Vagina (tissue), 2 donors: ENCODE measurements at regions not wholly inside any gene's neighbourhood (a gene's known extent, or its start where the extent isn't known, plus 50 kb on each side); places are given as distances from the start of the nearest gene placed in this dataset.

Source experiments
- DNase-seq, 2 donors: peaks; one replicate each; pipeline ENCODE4 v3.0.0-alpha.2; 2017; ENCODE audit errors: extremely low spot score in 2 of 2
- H3K27ac ChIP-seq: fragments of 200-600 bp; sonication (generic); one replicate; pipeline ENCODE4 v1.5.1; 2019
- H3K27me3 ChIP-seq: fragments of 200-600 bp; sonication (generic); one replicate; pipeline ENCODE4 v1.5.1; 2019
- H3K36me3 ChIP-seq, 2 donors: fragments of 200-600 bp; sonication (generic); one replicate each; pipeline ENCODE4 v1.5.1; 2017 to 2019
- H3K4me1 ChIP-seq: fragments of 200-600 bp; sonication (generic); one replicate; pipeline ENCODE4 v1.5.1; 2019
- H3K4me3 ChIP-seq, 2 donors: fragments of 200-600 bp; sonication (generic); 1 replicate in 1 of 2; 2 replicates in 1 of 2; pipeline ENCODE4 v1.5.1; 2016 to 2019
- H3K9me3 ChIP-seq: fragments of 200-600 bp; sonication (generic); one replicate; pipeline ENCODE4 v1.5.1; 2019
- CTCF ChIP-seq, 3 experiments: fragments of 450-650 bp in 2 of 3; fragments of 200-600 bp in 1 of 3; sonication (generic) in 1 of 3; IDR thresholded peaks; one replicate each; pipeline ENCODE4 v1.5.1; 2017 to 2019; ENCODE audit warnings: antibody characterized with exemption in 3 of 3, mild to moderate bottlenecking in 2 of 3, moderate library complexity in 2 of 3
- POLR2A ChIP-seq, 2 donors: fragments of 450-650 bp; IDR thresholded peaks; one replicate each; pipeline ENCODE4 v1.6.1; 2017; ENCODE audit warnings: antibody characterized with exemption in 2 of 2, mild to moderate bottlenecking in 2 of 2, moderate library complexity in 2 of 2
- POLR2AphosphoS5 ChIP-seq, 2 donors: sonication (generic); formaldehyde crosslinking; IDR thresholded peaks; one replicate each; pipeline ENCODE4 v1.9.0; 2017; ENCODE audit warnings: antibody characterized with exemption in 2 of 2, mild to moderate bottlenecking in 2 of 2, low read depth in 1 of 2; ENCODE audit not compliant: insufficient read depth in 1 of 2
- intact Hi-C: fragments of 100-400 bp; cut with DNase I; formaldehyde crosslinking; loops from one replicate; pipeline ENCODE4 v1.15.1; 2023

- Histone ChIP-seq H3K9me3 (no peaks in the 10 kb centered on the region), H3K4me3 (no peak overlapping the region), H3K27me3 (no peaks in the 10 kb centered on the region), H3K36me3 (no peaks in the 10 kb centered on the region), H3K4me1 (no peaks in the 10 kb centered on the region), H3K27ac (no peak overlapping the region)
- TF ChIP-seq POLR2AphosphoS5 (IDR thresholded peaks at IDR 0.05; ENCODE audit: insufficient read depth in 1 of 2, low read depth in 1 of 2) (no peak), CTCF (IDR thresholded peaks at IDR 0.05) (no peak), POLR2A (IDR thresholded peaks at IDR 0.05) (no peak)
- intact Hi-C loops: no loop called here
- no peak for DNase-seq
Observed at GRCh38 chr2:146523196-146523595, 1321.6 kb upstream of the ACVR2A start.

GRCh38 chr2:146506851-146507250 lies 1338.0 kb upstream of the ACVR2A start:
- no peak for DNase-seq
- H3K27ac ChIP-seq: no peak overlapping the region
- TF ChIP-seq CTCF (IDR thresholded peaks at IDR 0.05): no peak
- TF ChIP-seq POLR2AphosphoS5 (IDR thresholded peaks at IDR 0.05; ENCODE audit: insufficient read depth in 1 of 2, low read depth in 1 of 2): no peak
- no peak for TF ChIP-seq POLR2A (IDR thresholded peaks at IDR 0.05)
- H3K9me3 ChIP-seq: no peaks in the 10 kb centered on the region
- no peaks in the 10 kb centered on the region for H3K36me3 ChIP-seq
- no peaks in the 10 kb centered on the region for H3K27me3 ChIP-seq
- H3K4me3 ChIP-seq: no peak overlapping the region
- H3K4me1 ChIP-seq: no peaks in the 10 kb centered on the region
- intact Hi-C loops: no loop called here

GRCh38 chr2:146503366-146503765 lies 1341.5 kb upstream of the ACVR2A start:
- TF ChIP-seq POLR2A (IDR thresholded peaks at IDR 0.05) (no peak), CTCF (IDR thresholded peaks at IDR 0.05) (no peak), POLR2AphosphoS5 (IDR thresholded peaks at IDR 0.05; ENCODE audit: insufficient read depth in 1 of 2, low read depth in 1 of 2) (no peak)
- no peaks in the 10 kb centered on the region for H3K27me3 ChIP-seq
- no peaks in the 10 kb centered on the region for H3K36me3 ChIP-seq
- H3K4me1 ChIP-seq: no peaks in the 10 kb centered on the region
- intact Hi-C loops: no loop called here
- DNase-seq: no peak
- no peaks in the 10 kb centered on the region for H3K9me3 ChIP-seq
- no peak overlapping the region for H3K27ac ChIP-seq
- H3K4me3 ChIP-seq: no peak overlapping the region

GRCh38 chr2:146496248-146496647 lies 1348.6 kb upstream of the ACVR2A start:
- Histone ChIP-seq H3K9me3 (no peaks in the 10 kb centered on the region), H3K4me3 (no peak overlapping the region), H3K4me1 (no peaks in the 10 kb centered on the region), H3K27ac (no peak overlapping the region), H3K27me3 (no peaks in the 10 kb centered on the region), H3K36me3 (no peaks in the 10 kb centered on the region)
- intact Hi-C loops: no loop called here
- TF ChIP-seq POLR2A (IDR thresholded peaks at IDR 0.05) (no peak), POLR2AphosphoS5 (IDR thresholded peaks at IDR 0.05; ENCODE audit: insufficient read depth in 1 of 2, low read depth in 1 of 2) (no peak), CTCF (IDR thresholded peaks at IDR 0.05) (no peak)
- DNase-seq: no peak

- no peaks in the 10 kb centered on the region for H3K9me3 ChIP-seq
- DNase-seq: no peak
- H3K4me1 ChIP-seq: no peaks in the 10 kb centered on the region
- H3K27me3 ChIP-seq: no peaks in the 10 kb centered on the region
- TF ChIP-seq POLR2AphosphoS5 (IDR thresholded peaks at IDR 0.05; ENCODE audit: insufficient read depth in 1 of 2, low read depth in 1 of 2): no peak
- no peak for TF ChIP-seq CTCF (IDR thresholded peaks at IDR 0.05)
- TF ChIP-seq POLR2A (IDR thresholded peaks at IDR 0.05): no peak
- intact Hi-C loops: no loop called here
- no peak overlapping the region for H3K4me3 ChIP-seq
- no peaks in the 10 kb centered on the region for H3K36me3 ChIP-seq
- H3K27ac ChIP-seq: no peak overlapping the region
Observed at GRCh38 chr2:146489386-146489785, 1355.4 kb upstream of the ACVR2A start.
